OCI-LY7 (cell line): ENCODE measurements at regions not wholly inside any gene's neighbourhood (a gene's known extent, or its start where the extent isn't known, plus 50 kb on each side); places are given as distances from the start of the nearest gene placed in this dataset.

ENCODE experiments used
- BruUV-seq: library from RNA; stranded (reverse); fragments of 400-500 nt; replicated peaks from 2 replicates; lab custom pipeline; 2021; lab: Mats Ljungman, UMichigan
- CTCF ChIA-PET: fragments of 300-600 bp; sonication (Branson Sonifier 250); formaldehyde crosslinking; loops from one replicate; lab custom pipeline; 2022; ENCODE audit warnings: antibody characterized with exemption; ENCODE audit not compliant: unreplicated experiment; lab: Charles Lee
- POLR2A ChIA-PET: fragments of 300-600 bp; sonication (Branson Sonifier 250); formaldehyde crosslinking; loops from one replicate; lab custom pipeline; 2022; ENCODE audit warnings: antibody characterized with exemption; lab: Charles Lee
- DNase-seq: peaks from one replicate; pipeline ENCODE4 v3.0.0-alpha.2; 2015; ENCODE audit warnings: low spot score
- H2AFZ ChIP-seq: fragments of 200-600 bp; sonication (generic), shearing (Covaris generic); 2 replicates; pipeline ENCODE4 v1.6.1; 2014; ENCODE audit warnings: mild to moderate bottlenecking, antibody characterized with exemption, low read length, moderate library complexity
- H3K27ac ChIP-seq: fragments of 200-600 bp; sonication (generic); 2 replicates; pipeline ENCODE4 v1.5.1; 2014; ENCODE audit warnings: mixed run types, low read depth, mild to moderate bottlenecking, moderate library complexity, low read length, inconsistent platforms; ENCODE audit not compliant: poor library complexity, severe bottlenecking
- H3K36me3 ChIP-seq: fragments of 200-600 bp; sonication (generic); 2 replicates; pipeline ENCODE4 v1.6.1; 2014; ENCODE audit warnings: mild to moderate bottlenecking, antibody characterized with exemption, low read length, moderate library complexity, mixed read lengths; ENCODE audit not compliant: insufficient read depth
- H3K4me1 ChIP-seq: fragments of 200-600 bp; sonication (generic); 2 replicates; pipeline ENCODE4 v1.5.1; 2014; ENCODE audit warnings: mild to moderate bottlenecking, low read length; ENCODE audit not compliant: insufficient read depth, poor library complexity, severe bottlenecking
- H3K4me2 ChIP-seq: fragments of 200-600 bp; sonication (generic); 2 replicates; pipeline ENCODE4 v1.6.1; 2014; ENCODE audit warnings: mild to moderate bottlenecking, low read length
- H3K4me3 ChIP-seq: fragments of 200-600 bp; sonication (generic); 2 replicates; pipeline ENCODE4 v1.5.1; 2014; ENCODE audit warnings: mild to moderate bottlenecking, low read depth, low read length; ENCODE audit not compliant: poor library complexity, severe bottlenecking
- H3K79me2 ChIP-seq: fragments of 200-600 bp; sonication (generic); 2 replicates; pipeline ENCODE4 v1.6.1; 2016; ENCODE audit warnings: low read depth, mild to moderate bottlenecking, low read length, moderate library complexity, mixed read lengths; ENCODE audit not compliant: insufficient read depth
- H3K9me2 ChIP-seq: fragments of 200-600 bp; sonication (generic); 2 replicates; pipeline ENCODE4 v1.6.1; 2016; ENCODE audit warnings: mild to moderate bottlenecking, low read length, mixed read lengths; ENCODE audit not compliant: insufficient read depth
- H3K9me3 ChIP-seq: fragments of 200-600 bp; sonication (generic); 2 replicates; pipeline ENCODE4 v1.6.1; 2014; ENCODE audit warnings: mild to moderate bottlenecking, mixed run types, low read length, mixed read lengths
- H4K20me1 ChIP-seq: fragments of 200-600 bp; sonication (generic); 2 replicates; pipeline ENCODE4 v1.6.1; 2014; ENCODE audit warnings: mild to moderate bottlenecking, antibody characterized with exemption, low read length, moderate library complexity, mixed read lengths; ENCODE audit not compliant: insufficient read depth
- EZH2phosphoT487 ChIP-seq: fragments of 200-600 bp; sonication (generic); IDR thresholded peaks from 2 replicates; pipeline ENCODE4 v1.6.1; 2018; ENCODE audit warnings: low read depth, borderline replicate concordance, mild to moderate bottlenecking, mixed run types, antibody characterized with exemption, low read length, moderate library complexity, mixed read lengths
- intact Hi-C: fragments of 100-400 bp; cut with micrococcal nuclease; formaldehyde crosslinking; loops from one replicate; pipeline ENCODE4 v1.10.0; 2022; ENCODE audit not compliant: unreplicated experiment
- TF ChIP-seq, protein P1 (sequence below): fragments of 200-600 bp; sonication (generic); conservative IDR thresholded peaks from 2 replicates; pipeline ENCODE4 v1.5.1; 2014; ENCODE audit warnings: mild to moderate bottlenecking, antibody characterized with exemption, low read length, moderate library complexity, mixed read lengths

DNA sequence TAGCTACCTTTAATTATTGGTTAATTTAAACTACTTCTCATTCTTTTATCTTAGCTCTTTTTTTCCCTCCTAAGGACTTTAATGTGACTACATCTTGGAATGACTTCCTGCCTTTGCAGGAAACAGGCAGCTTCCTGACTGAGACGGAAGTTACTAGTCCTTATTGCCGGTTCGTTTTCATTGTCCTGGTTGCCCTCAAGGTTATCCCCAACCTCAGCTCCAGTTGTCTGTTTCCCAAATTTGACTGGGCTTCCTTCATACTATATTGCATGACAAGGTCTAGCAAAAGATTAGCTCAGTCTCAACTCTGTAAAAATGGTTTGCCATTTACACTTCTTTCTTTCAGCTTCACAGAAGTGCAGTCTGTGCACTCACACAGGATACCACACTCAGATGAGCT, 109.9 kb upstream of the DDX53 start:
- DNase-seq, result no peak
- Histone ChIP-seq H3K27ac (no peak overlapping the region), H3K36me3 (no peaks in the 10 kb centered on the region), H3K4me2 (no peak overlapping the region), H2AFZ (no peak overlapping the region), H4K20me1 (no peaks in the 10 kb centered on the region), H3K4me3 (no peak overlapping the region), H3K4me1 (no peaks in the 10 kb centered on the region), H3K9me3 (no peaks in the 10 kb centered on the region), H3K79me2 (no peaks in the 10 kb centered on the region), H3K9me2 (no peaks in the 10 kb centered on the region)
- no peak for TF ChIP-seq EZH2phosphoT487
- TF ChIP-seq, protein P1, sequence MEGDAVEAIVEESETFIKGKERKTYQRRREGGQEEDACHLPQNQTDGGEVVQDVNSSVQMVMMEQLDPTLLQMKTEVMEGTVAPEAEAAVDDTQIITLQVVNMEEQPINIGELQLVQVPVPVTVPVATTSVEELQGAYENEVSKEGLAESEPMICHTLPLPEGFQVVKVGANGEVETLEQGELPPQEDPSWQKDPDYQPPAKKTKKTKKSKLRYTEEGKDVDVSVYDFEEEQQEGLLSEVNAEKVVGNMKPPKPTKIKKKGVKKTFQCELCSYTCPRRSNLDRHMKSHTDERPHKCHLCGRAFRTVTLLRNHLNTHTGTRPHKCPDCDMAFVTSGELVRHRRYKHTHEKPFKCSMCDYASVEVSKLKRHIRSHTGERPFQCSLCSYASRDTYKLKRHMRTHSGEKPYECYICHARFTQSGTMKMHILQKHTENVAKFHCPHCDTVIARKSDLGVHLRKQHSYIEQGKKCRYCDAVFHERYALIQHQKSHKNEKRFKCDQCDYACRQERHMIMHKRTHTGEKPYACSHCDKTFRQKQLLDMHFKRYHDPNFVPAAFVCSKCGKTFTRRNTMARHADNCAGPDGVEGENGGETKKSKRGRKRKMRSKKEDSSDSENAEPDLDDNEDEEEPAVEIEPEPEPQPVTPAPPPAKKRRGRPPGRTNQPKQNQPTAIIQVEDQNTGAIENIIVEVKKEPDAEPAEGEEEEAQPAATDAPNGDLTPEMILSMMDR, result no peak
- POLR2A ChIA-PET, result interaction anchor here (0.9 kb wide), 1 partner anchor 9 kb away, joined by 3 read pairs; no protein-coding TSS in a partner anchor
- no TSS peak for BruUV-seq
- intact Hi-C loops, result no loop called here
- CTCF ChIA-PET, result no interaction called here

DNA sequence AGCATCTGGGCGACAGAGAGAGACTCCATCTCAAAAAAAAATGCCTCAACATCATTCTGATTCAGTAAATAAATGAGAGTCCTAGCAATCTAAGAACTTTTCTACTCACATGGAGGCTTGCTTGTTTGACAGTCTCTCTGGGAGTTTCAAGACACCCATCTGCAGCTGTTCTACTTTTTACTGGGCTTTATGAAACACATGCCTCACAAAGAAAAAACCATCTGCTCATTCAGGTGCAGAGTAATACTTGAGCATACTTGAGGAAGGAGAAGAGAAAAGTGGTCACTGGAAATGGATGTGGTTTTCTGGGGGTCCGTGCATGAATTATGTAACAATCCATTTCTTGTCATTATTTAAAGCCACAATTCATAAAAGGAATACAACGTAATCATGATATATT, 87.1 kb upstream of the DDX53 start:
- Histone ChIP-seq H3K4me1 (no peaks in the 10 kb centered on the region), H3K27ac (no peak overlapping the region), H3K9me3 (no peaks in the 10 kb centered on the region), H3K36me3 (no peaks in the 10 kb centered on the region), H3K4me2 (no peak overlapping the region), H3K4me3 (no peak overlapping the region), H3K9me2 (no peaks in the 10 kb centered on the region), H4K20me1 (no peaks in the 10 kb centered on the region), H2AFZ (no peak overlapping the region), H3K79me2 (no peaks in the 10 kb centered on the region)
- TF ChIP-seq, protein P1, result no peak
- TF ChIP-seq EZH2phosphoT487, result no peak
- ChIA-PET CTCF (no interaction called here), POLR2A (interaction anchor here (0.6 kb wide), 1 partner anchor 110 kb away, joined by 4 read pairs; no protein-coding TSS in a partner anchor)
- intact Hi-C loops, result no loop called here
- DNase-seq, result no peak
- no TSS peak for BruUV-seq

DNA sequence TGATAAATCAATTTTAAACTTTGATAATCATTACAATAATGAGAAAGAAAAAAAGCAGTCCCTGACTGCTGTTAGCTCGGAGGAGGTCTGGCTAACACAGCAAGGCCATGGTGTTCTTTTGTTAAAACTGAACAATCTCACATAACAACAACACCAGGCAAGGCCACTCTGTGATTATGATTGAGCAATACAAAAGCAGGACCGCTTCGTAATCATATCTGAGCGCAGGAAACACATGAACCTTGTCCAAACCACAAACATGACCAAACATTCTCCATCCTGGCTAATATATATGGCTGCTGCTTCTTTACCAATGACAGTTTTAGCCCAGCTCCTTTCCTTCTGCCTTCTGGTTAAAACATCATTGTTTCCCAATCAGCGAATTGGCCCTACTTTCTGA, 76.8 kb upstream of the DDX53 start:
- CTCF ChIA-PET, result no interaction called here
- no peaks in the 10 kb centered on the region for H3K79me2 ChIP-seq

More for the DNA sequence above, 76.8 kb upstream of the DDX53 start:
- no peak overlapping the region for H2AFZ ChIP-seq
- H3K9me3 ChIP-seq, result no peaks in the 10 kb centered on the region
- H4K20me1 ChIP-seq, result no peaks in the 10 kb centered on the region
- no peaks in the 10 kb centered on the region for H3K36me3 ChIP-seq
- DNase-seq, result no peak
- POLR2A ChIA-PET, result interaction anchor here (0.7 kb wide), 1 partner anchor 46 kb away, joined by 3 read pairs; no protein-coding TSS in a partner anchor
- H3K4me3 ChIP-seq, result no peak overlapping the region
- H3K4me2 ChIP-seq, result no peak overlapping the region
- TF ChIP-seq EZH2phosphoT487, result no peak
- TF ChIP-seq, protein P1, result no peak
- no peak overlapping the region for H3K27ac ChIP-seq
- no TSS peak for BruUV-seq
- intact Hi-C loops, result no loop called here
- no peaks in the 10 kb centered on the region for H3K4me1 ChIP-seq
- no peaks in the 10 kb centered on the region for H3K9me2 ChIP-seq
